ENCODE measurements at regions not wholly inside any gene's neighbourhood (a gene's known extent, or its start where the extent isn't known, plus 50 kb on each side); places are given as distances from the start of the nearest gene placed in this dataset.

- Histone ChIP-seq H3K9ac (no peak overlapping the region), H3K9me3 (no peaks in the 10 kb centered on the region), H3K4me1 (ENCODE audit: control insufficient read depth in 1 of 2, insufficient read depth in 2 of 2, low read depth in 1 of 2, low read length in 1 of 2) (no peaks in the 10 kb centered on the region), H3K9me2 (no peaks in the 10 kb centered on the region), H4K20me1 (ENCODE audit: insufficient read depth) (no peaks in the 10 kb centered on the region), H2AFZ (ENCODE audit: low read depth) (no peak overlapping the region), H3K27ac (ENCODE audit: low read depth in 2 of 2, low read length in 1 of 2) (no peak overlapping the region), H3K27me3 (ENCODE audit: insufficient read depth) (no peaks in the 10 kb centered on the region), H3F3A (replicated peaks; ENCODE audit: insufficient read depth) (no peaks in the 10 kb centered on the region), H3K36me3 (replicated peaks in 1 of 2; ENCODE audit: control insufficient read depth in 1 of 2, insufficient read depth in 2 of 2, low read length in 1 of 2) (no peaks in the 10 kb centered on the region), H3K4me2 (no peak overlapping the region), H3K4me3 (ENCODE audit: low read depth in 2 of 2, low read length in 1 of 2) (no peak overlapping the region), H3K79me2 (ENCODE audit: insufficient read depth) (no peaks in the 10 kb centered on the region)
- CTCF ChIA-PET: interaction anchor here (0.5 to 1.6 kb wide), 2 partner anchors 12 to 1588 kb away, joined by 3 to 9 read pairs; no protein-coding TSS in a partner anchor
- TF ChIP-seq POLR2AphosphoS5 (IDR thresholded peaks at IDR 0.05; ENCODE audit: low read depth, low read length) (no peak), NFIC (IDR thresholded peaks at IDR 0.05; ENCODE audit: borderline replicate concordance) (no peak), TCF12 (IDR thresholded peaks at IDR 0.05) (no peak), CHD2 (IDR thresholded peaks at IDR 0.05; ENCODE audit: low read length, partially characterized antibody) (no peak), YY1 (IDR thresholded peaks at IDR 0.05; ENCODE audit: low read depth) (no peak), NRF1 (IDR thresholded peaks at IDR 0.05; ENCODE audit: low read depth, low read length) (no peak), MAX (IDR thresholded peaks at IDR 0.05; ENCODE audit: low read depth) (no peak), MXI1 (IDR thresholded peaks at IDR 0.05; ENCODE audit: low read depth, low read length) (no peak), TEAD4 (IDR thresholded peaks at IDR 0.05; ENCODE audit: borderline replicate concordance, insufficient read depth) (no peak), TAF1 (IDR thresholded peaks at IDR 0.05; ENCODE audit: borderline replicate concordance, low read depth, low read length) (no peak), ZBTB33 (IDR thresholded peaks at IDR 0.05; ENCODE audit: borderline replicate concordance, low read depth) (no peak), JUND (IDR thresholded peaks at IDR 0.05) (no peak), RCOR1 (IDR thresholded peaks at IDR 0.05; ENCODE audit: low read length) (no peak), USF2 (IDR thresholded peaks at IDR 0.05; ENCODE audit: borderline replicate concordance, low read depth, low read length) (no peak)
- TF ChIP-seq, protein P1, sequence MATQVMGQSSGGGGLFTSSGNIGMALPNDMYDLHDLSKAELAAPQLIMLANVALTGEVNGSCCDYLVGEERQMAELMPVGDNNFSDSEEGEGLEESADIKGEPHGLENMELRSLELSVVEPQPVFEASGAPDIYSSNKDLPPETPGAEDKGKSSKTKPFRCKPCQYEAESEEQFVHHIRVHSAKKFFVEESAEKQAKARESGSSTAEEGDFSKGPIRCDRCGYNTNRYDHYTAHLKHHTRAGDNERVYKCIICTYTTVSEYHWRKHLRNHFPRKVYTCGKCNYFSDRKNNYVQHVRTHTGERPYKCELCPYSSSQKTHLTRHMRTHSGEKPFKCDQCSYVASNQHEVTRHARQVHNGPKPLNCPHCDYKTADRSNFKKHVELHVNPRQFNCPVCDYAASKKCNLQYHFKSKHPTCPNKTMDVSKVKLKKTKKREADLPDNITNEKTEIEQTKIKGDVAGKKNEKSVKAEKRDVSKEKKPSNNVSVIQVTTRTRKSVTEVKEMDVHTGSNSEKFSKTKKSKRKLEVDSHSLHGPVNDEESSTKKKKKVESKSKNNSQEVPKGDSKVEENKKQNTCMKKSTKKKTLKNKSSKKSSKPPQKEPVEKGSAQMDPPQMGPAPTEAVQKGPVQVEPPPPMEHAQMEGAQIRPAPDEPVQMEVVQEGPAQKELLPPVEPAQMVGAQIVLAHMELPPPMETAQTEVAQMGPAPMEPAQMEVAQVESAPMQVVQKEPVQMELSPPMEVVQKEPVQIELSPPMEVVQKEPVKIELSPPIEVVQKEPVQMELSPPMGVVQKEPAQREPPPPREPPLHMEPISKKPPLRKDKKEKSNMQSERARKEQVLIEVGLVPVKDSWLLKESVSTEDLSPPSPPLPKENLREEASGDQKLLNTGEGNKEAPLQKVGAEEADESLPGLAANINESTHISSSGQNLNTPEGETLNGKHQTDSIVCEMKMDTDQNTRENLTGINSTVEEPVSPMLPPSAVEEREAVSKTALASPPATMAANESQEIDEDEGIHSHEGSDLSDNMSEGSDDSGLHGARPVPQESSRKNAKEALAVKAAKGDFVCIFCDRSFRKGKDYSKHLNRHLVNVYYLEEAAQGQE (IDR thresholded peaks at IDR 0.05; ENCODE audit: low read depth, low read length): no peak
- TF ChIP-seq, protein P2, sequence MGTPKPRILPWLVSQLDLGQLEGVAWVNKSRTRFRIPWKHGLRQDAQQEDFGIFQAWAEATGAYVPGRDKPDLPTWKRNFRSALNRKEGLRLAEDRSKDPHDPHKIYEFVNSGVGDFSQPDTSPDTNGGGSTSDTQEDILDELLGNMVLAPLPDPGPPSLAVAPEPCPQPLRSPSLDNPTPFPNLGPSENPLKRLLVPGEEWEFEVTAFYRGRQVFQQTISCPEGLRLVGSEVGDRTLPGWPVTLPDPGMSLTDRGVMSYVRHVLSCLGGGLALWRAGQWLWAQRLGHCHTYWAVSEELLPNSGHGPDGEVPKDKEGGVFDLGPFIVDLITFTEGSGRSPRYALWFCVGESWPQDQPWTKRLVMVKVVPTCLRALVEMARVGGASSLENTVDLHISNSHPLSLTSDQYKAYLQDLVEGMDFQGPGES (IDR thresholded peaks at IDR 0.05; ENCODE audit: low read depth, low read length): no peak
- TF ChIP-seq, protein P3, sequence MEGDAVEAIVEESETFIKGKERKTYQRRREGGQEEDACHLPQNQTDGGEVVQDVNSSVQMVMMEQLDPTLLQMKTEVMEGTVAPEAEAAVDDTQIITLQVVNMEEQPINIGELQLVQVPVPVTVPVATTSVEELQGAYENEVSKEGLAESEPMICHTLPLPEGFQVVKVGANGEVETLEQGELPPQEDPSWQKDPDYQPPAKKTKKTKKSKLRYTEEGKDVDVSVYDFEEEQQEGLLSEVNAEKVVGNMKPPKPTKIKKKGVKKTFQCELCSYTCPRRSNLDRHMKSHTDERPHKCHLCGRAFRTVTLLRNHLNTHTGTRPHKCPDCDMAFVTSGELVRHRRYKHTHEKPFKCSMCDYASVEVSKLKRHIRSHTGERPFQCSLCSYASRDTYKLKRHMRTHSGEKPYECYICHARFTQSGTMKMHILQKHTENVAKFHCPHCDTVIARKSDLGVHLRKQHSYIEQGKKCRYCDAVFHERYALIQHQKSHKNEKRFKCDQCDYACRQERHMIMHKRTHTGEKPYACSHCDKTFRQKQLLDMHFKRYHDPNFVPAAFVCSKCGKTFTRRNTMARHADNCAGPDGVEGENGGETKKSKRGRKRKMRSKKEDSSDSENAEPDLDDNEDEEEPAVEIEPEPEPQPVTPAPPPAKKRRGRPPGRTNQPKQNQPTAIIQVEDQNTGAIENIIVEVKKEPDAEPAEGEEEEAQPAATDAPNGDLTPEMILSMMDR (IDR thresholded peaks at IDR 0.05): no peak
- POLR2A ChIA-PET: no interaction called here
- no peak for DNase-seq
- 54% methylated on average over 4 of the region's 4 CpGs for WGBS (ENCODE audit: low lambda C conversion rate)
Measured at GRCh38 chr18:51397347-51397962, 200.0 kb upstream of the MEX3C start.

All from SK-N-SH (cell line).